ENCODE measurements at regions not wholly inside any gene's neighbourhood (a gene's known extent, or its start where the extent isn't known, plus 50 kb on each side); places are given as distances from the start of the nearest gene placed in this dataset.

- no peak for DNase-seq
Measured at GRCh38 chr3:19093084-19093483, 55.2 kb upstream of the KCNH8 start.

- DNase-seq: no peak
Measured at GRCh38 chr3:19077388-19077787, 70.9 kb upstream of the KCNH8 start.

- no peak for DNase-seq
Measured at GRCh38 chr3:19075037-19075436, 73.3 kb upstream of the KCNH8 start.

- no peak for DNase-seq
Measured at GRCh38 chr3:19074257-19074900, 73.9 kb upstream of the KCNH8 start.

- no peak for DNase-seq
Measured at GRCh38 chr3:19073341-19074105, 74.8 kb upstream of the KCNH8 start.

GRCh38 chr3:19070325-19070724 lies 78.0 kb upstream of the KCNH8 start:
- peak; percentile 44 for DNase-seq

- DNase-seq: no peak
Measured at GRCh38 chr3:19065027-19065426, 83.3 kb upstream of the KCNH8 start.

GRCh38 chr3:19063936-19064335 lies 84.4 kb upstream of the KCNH8 start:
- DNase-seq: no peak

- no peak for DNase-seq
Measured at GRCh38 chr3:19060404-19060803, 87.9 kb upstream of the KCNH8 start.

- DNase-seq: no peak
Measured at GRCh38 chr3:19052874-19053273, 95.4 kb upstream of the KCNH8 start.

GRCh38 chr3:19046440-19046839 lies 101.9 kb upstream of the KCNH8 start:
- no peak for DNase-seq

GRCh38 chr3:19030522-19030839 lies 117.8 kb upstream of the KCNH8 start:
- no peak for DNase-seq

- no peak for DNase-seq
Measured at GRCh38 chr3:19029837-19030521, 118.3 kb upstream of the KCNH8 start.

GRCh38 chr3:19025441-19025840 lies 122.9 kb upstream of the KCNH8 start:
- DNase-seq: no peak

GRCh38 chr3:19022546-19022945 lies 125.8 kb upstream of the KCNH8 start:
- no peak for DNase-seq

- DNase-seq: no peak
Measured at GRCh38 chr3:19016851-19017250, 131.5 kb upstream of the KCNH8 start.

- no peak for DNase-seq
Measured at GRCh38 chr3:19013879-19014278, 134.4 kb upstream of the KCNH8 start.

GRCh38 chr3:19012846-19013245 lies 135.5 kb upstream of the KCNH8 start:
- no peak for DNase-seq

- DNase-seq: no peak
Measured at GRCh38 chr3:19002606-19003005, 145.7 kb upstream of the KCNH8 start.

GRCh38 chr3:18998069-18998468 lies 150.2 kb upstream of the KCNH8 start:
- DNase-seq: no peak

- no peak for DNase-seq
Measured at GRCh38 chr3:18992709-18993108, 155.6 kb upstream of the KCNH8 start.

- no peak for DNase-seq
Measured at GRCh38 chr3:18989237-18989795, 159.0 kb upstream of the KCNH8 start.

GRCh38 chr3:18988614-18989229 lies 159.6 kb upstream of the KCNH8 start:
- DNase-seq: peak; percentile 19

Measured in fibroblast of skin of back (primary cell).